Gastrocnemius medialis (tissue), 4 donors: ENCODE measurements at regions not wholly inside any gene's neighbourhood (a gene's known extent, or its start where the extent isn't known, plus 50 kb on each side); places are given as distances from the start of the nearest gene placed in this dataset.

ENCODE experiments used
- ATAC-seq, 2 donors: fragments of 150-250 bp; one replicate each; pipeline ENCODE4 v1.9.1; 2016
- DNase-seq, 2 donors: peaks; one replicate each; pipeline ENCODE4 v3.0.0-alpha.2; 2019
- H3K27ac ChIP-seq, 4 donors: fragments of 200-600 bp; sonication (generic); 1 replicate in 1 of 4; 2 replicates in 3 of 4; pipeline ENCODE4 v1.5.1; 2016 to 2018; ENCODE audit warnings: mild to moderate bottlenecking in 2 of 4, moderate library complexity in 1 of 4
- H3K27me3 ChIP-seq, 3 donors: fragments of 200-600 bp; sonication (generic) in 2 of 3; 1 replicate in 1 of 3; 2 replicates in 2 of 3; pipeline versions ENCODE4 v1.5.1 to v1.6.0; 2016 to 2019; ENCODE audit warnings: mild to moderate bottlenecking in 1 of 3, moderate library complexity in 1 of 3
- H3K36me3 ChIP-seq, 2 donors: fragments of 200-600 bp; sonication (generic) in 1 of 2; one replicate each; pipeline ENCODE4 v1.5.1; 2017 to 2018
- H3K4me1 ChIP-seq, 2 donors: fragments of 200-600 bp; sonication (generic) in 1 of 2; one replicate each; pipeline ENCODE4 v1.5.1; 2016 to 2017; ENCODE audit warnings: mild to moderate bottlenecking in 2 of 2
- H3K4me3 ChIP-seq, 4 donors: fragments of 200-600 bp; sonication (generic) in 3 of 4; 1 replicate in 1 of 4; 2 replicates in 3 of 4; pipeline ENCODE4 v1.5.1; 2016 to 2019; ENCODE audit warnings: mild to moderate bottlenecking in 2 of 4
- H3K9me3 ChIP-seq, 3 donors: fragments of 200-600 bp; sonication (generic) in 2 of 3; 1 replicate in 1 of 3; 2 replicates in 2 of 3; pipeline ENCODE4 v1.5.1; 2016 to 2019
- POLR2A ChIP-seq, 2 donors: fragments of 450-650 bp; IDR thresholded peaks; one replicate each; pipeline ENCODE4 v1.6.1; 2017; ENCODE audit warnings: antibody characterized with exemption in 2 of 2, mild to moderate bottlenecking in 2 of 2, moderate library complexity in 2 of 2
- in situ Hi-C, 4 donors: fragments of 200-750 bp; cut with MboI; loops; one replicate each; pipeline versions ENCODE4 v1.15.0 to v1.8.0; 2017; ENCODE audit warnings: low sequenced_read_pairs in 4 of 4
- intact Hi-C: fragments of 100-400 bp; cut with DNase I; formaldehyde crosslinking; loops from one replicate; pipeline ENCODE4 v1.15.1; 2023; ENCODE audit warnings: low total_unique reads
- TF ChIP-seq, protein P1 (sequence below), 5 experiments: fragments of 450-650 bp in 3 of 5; fragments of 200-600 bp in 2 of 5; sonication (generic) in 2 of 5; IDR thresholded peaks in 4 of 5; conservative IDR thresholded peaks in 1 of 5; 1 replicate in 4 of 5; 2 replicates in 1 of 5; pipeline ENCODE4 v1.5.1; 2016 to 2019; ENCODE audit warnings: antibody characterized with exemption in 5 of 5, mild to moderate bottlenecking in 3 of 5, moderate library complexity in 3 of 5

DNA sequence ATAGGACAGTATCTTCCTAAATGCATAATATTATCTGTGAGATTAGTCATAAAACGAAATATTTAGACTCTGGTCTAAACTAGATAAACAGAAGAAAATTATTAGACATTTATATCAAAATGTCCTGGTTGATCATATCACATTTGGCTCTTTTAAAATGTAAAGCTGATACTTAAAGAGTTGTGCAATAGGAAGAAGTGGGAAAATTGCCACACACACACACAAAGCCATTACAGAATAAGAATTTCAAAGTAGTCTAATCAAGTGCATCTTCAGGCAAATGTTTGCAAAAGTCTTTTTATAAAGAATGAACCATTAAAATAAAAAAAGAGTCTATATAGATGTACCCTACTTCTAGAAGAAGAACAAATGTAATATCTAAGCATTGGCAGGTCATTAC, 301.7 kb downstream of the KIF2B start:
- intact Hi-C loops (no loop called here), in situ Hi-C loops (no loop called here)
- TF ChIP-seq, protein P1, sequence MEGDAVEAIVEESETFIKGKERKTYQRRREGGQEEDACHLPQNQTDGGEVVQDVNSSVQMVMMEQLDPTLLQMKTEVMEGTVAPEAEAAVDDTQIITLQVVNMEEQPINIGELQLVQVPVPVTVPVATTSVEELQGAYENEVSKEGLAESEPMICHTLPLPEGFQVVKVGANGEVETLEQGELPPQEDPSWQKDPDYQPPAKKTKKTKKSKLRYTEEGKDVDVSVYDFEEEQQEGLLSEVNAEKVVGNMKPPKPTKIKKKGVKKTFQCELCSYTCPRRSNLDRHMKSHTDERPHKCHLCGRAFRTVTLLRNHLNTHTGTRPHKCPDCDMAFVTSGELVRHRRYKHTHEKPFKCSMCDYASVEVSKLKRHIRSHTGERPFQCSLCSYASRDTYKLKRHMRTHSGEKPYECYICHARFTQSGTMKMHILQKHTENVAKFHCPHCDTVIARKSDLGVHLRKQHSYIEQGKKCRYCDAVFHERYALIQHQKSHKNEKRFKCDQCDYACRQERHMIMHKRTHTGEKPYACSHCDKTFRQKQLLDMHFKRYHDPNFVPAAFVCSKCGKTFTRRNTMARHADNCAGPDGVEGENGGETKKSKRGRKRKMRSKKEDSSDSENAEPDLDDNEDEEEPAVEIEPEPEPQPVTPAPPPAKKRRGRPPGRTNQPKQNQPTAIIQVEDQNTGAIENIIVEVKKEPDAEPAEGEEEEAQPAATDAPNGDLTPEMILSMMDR (IDR thresholded peaks at IDR 0.05 in 4 of 5, conservative IDR thresholded peaks at IDR 0.05 in 1 of 5), result no peak
- TF ChIP-seq POLR2A (IDR thresholded peaks at IDR 0.05), result no peak
- no peaks in the 10 kb centered on the region for H3K4me1 ChIP-seq
- ATAC-seq, result no peak
- no peak for DNase-seq
- no peaks in the 10 kb centered on the region for H3K36me3 ChIP-seq
- no peak overlapping the region for H3K4me3 ChIP-seq
- H3K27me3 ChIP-seq, result no peaks in the 10 kb centered on the region
- H3K9me3 ChIP-seq, result no peaks in the 10 kb centered on the region
- H3K27ac ChIP-seq, result no peak overlapping the region

GRCh38 chr17:54153423-54153822, 330.7 kb downstream of the KIF2B start:
- DNase-seq (no peak), ATAC-seq (no peak)
- in situ Hi-C loops (loop anchor here in 1 of 4 donors (10.0 kb wide), 1 partner anchor 119 kb away; no protein-coding TSS in a partner anchor), intact Hi-C loops (no loop called here)
- no peak overlapping the region for H3K4me3 ChIP-seq
- H3K4me1 ChIP-seq, result no peaks in the 10 kb centered on the region
- H3K36me3 ChIP-seq, result no peaks in the 10 kb centered on the region
- no peak overlapping the region for H3K27ac ChIP-seq
- no peaks in the 10 kb centered on the region for H3K9me3 ChIP-seq
- H3K27me3 ChIP-seq, result no peaks in the 10 kb centered on the region
- no peak for TF ChIP-seq POLR2A (IDR thresholded peaks at IDR 0.05)
- TF ChIP-seq, protein P1 (IDR thresholded peaks at IDR 0.05 in 4 of 5, conservative IDR thresholded peaks at IDR 0.05 in 1 of 5), result no peak

DNA sequence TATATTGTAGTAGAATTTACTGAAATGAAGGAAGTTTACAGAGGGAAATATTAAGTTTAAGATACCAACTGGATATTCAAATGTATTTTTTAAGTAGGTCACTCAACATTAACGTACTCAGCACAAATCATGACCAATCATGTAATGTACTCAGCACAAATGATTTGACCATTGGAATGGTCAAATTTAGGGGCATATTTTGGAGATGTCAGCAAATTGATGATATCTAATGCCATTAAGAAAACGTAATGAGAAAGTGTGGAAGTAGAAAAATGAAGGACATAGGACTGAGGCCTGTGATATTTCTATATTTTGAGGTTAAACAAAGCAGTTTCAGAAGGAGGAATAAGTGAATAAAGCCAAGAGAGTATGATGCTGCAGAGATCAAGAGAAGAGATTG, 334.8 kb downstream of the KIF2B start:
- TF ChIP-seq, protein P1 (IDR thresholded peaks at IDR 0.05 in 4 of 5, conservative IDR thresholded peaks at IDR 0.05 in 1 of 5), result no peak
- no peak for TF ChIP-seq POLR2A (IDR thresholded peaks at IDR 0.05)
- no peaks in the 10 kb centered on the region for H3K36me3 ChIP-seq
- ATAC-seq (no peak), DNase-seq (no peak)
- H3K4me3 ChIP-seq, result no peak overlapping the region
- intact Hi-C loops (no loop called here), in situ Hi-C loops (loop anchor here in 1 of 4 donors (10.0 kb wide), 1 partner anchor 123 kb away; no protein-coding TSS in a partner anchor)
- no peaks in the 10 kb centered on the region for H3K4me1 ChIP-seq
- no peaks in the 10 kb centered on the region for H3K9me3 ChIP-seq
- no peak overlapping the region for H3K27ac ChIP-seq
- H3K27me3 ChIP-seq, result no peaks in the 10 kb centered on the region

- no peaks in the 10 kb centered on the region for H3K36me3 ChIP-seq
- H3K4me1 ChIP-seq, result no peaks in the 10 kb centered on the region
- no peak for ATAC-seq
- H3K4me3 ChIP-seq, result no peak overlapping the region
- TF ChIP-seq, protein P1 (IDR thresholded peaks at IDR 0.05 in 4 of 5, conservative IDR thresholded peaks at IDR 0.05 in 1 of 5), result peak; percentile 31 to 73 (median 59)
- no peak for TF ChIP-seq POLR2A (IDR thresholded peaks at IDR 0.05)
- in situ Hi-C loops, result loop anchor here in 1 of 4 donors (10.0 kb wide), 1 partner anchor 388 kb away; no protein-coding TSS in a partner anchor
- H3K27ac ChIP-seq, result no peak overlapping the region
- no peak for DNase-seq
- no peaks in the 10 kb centered on the region for H3K27me3 ChIP-seq
- intact Hi-C loops, result loop anchor here (2.0 to 10.0 kb wide), 2 partner anchors 380 to 1138 kb away; no protein-coding TSS in a partner anchor
- H3K9me3 ChIP-seq, result no peaks in the 10 kb centered on the region
Measured at GRCh38 chr17:54172096-54172984, 349.6 kb downstream of the KIF2B start.
